Sigmoid colon (tissue), 6 donors: ENCODE measurements at regions not wholly inside any gene's neighbourhood (a gene's known extent, or its start where the extent isn't known, plus 50 kb on each side); places are given as distances from the start of the nearest gene placed in this dataset.
"Not testable (repeated sequence)": the region's sequence is repeated elsewhere in the genome, so short reads cannot be mapped to it uniquely, and the experiment has no call there.

Source experiments
- DNase-seq: peaks from one replicate; pipeline ENCODE4 v3.0.0-alpha.2; 2019
- H3K27ac ChIP-seq, 4 donors: fragments of 200-600 bp; sonication (generic); one replicate each; pipeline ENCODE4 v1.5.1; 2016 to 2019; ENCODE audit warnings: mild to moderate bottlenecking in 1 of 4
- H3K27me3 ChIP-seq, 3 donors: fragments of 200-600 bp; sonication (generic); one replicate each; pipeline ENCODE4 v1.5.1; 2019; ENCODE audit warnings: mild to moderate bottlenecking in 1 of 3
- H3K36me3 ChIP-seq, 4 donors: fragments of 200-600 bp; sonication (generic); one replicate each; pipeline ENCODE4 v1.5.1; 2016 to 2019
- H3K4me1 ChIP-seq, 4 donors: fragments of 200-600 bp; sonication (generic); one replicate each; pipeline ENCODE4 v1.5.1; 2017 to 2019
- H3K4me3 ChIP-seq, 4 donors: fragments of 200-600 bp; sonication (generic); one replicate each; pipeline ENCODE4 v1.5.1; 2017 to 2019; ENCODE audit warnings: mild to moderate bottlenecking in 2 of 4, moderate library complexity in 1 of 4
- H3K9me3 ChIP-seq, 4 donors: fragments of 200-600 bp in 3 of 4; sonication (generic) in 3 of 4; one replicate each; pipeline versions ENCODE4 v1.5.1 to v1.6.1; 2013 to 2019
- CTCF ChIP-seq, 4 experiments: fragments of 450-650 bp in 3 of 4; fragments of 200-600 bp in 1 of 4; IDR thresholded peaks; one replicate each; pipeline ENCODE4 v1.5.1; 2016 to 2019; ENCODE audit warnings: antibody characterized with exemption in 4 of 4, mild to moderate bottlenecking in 3 of 4, moderate library complexity in 2 of 4
- EP300 ChIP-seq, 4 donors: sonication (generic); formaldehyde crosslinking; IDR thresholded peaks; one replicate each; pipeline ENCODE4 v1.6.1; 2017; ENCODE audit warnings: antibody characterized with exemption in 4 of 4
- POLR2A ChIP-seq, 2 donors: fragments of 450-650 bp; IDR thresholded peaks; one replicate each; pipeline ENCODE4 v1.6.1; 2016; ENCODE audit warnings: antibody characterized with exemption in 2 of 2, mild to moderate bottlenecking in 2 of 2, moderate library complexity in 2 of 2
- POLR2AphosphoS5 ChIP-seq, 4 donors: sonication (generic); formaldehyde crosslinking; IDR thresholded peaks; one replicate each; pipeline ENCODE4 v1.6.1; 2017; ENCODE audit warnings: antibody characterized with exemption in 4 of 4
- WGBS, 2 donors: extraction: QIAGEN DNeasy Blood & Tissue Kit; methylation state at CpG; one replicate each; pipeline ENCODE4 v1.1.7; 2013; 5-methylcytosine and 5-hydroxymethylcytosine counted together
- intact Hi-C: fragments of 100-400 bp; cut with DNase I; formaldehyde crosslinking; loops from one replicate; pipeline ENCODE4 v1.15.1; 2023
- donor health status: healthy with polysubstance abuse.
- donor health status: healthy.

- no peak overlapping the region for H3K27ac ChIP-seq
Observed at GRCh38 chr22:19598054-19598855, 74.0 kb upstream of the CLDN5 start.

GRCh38 chr22:19599004-19599403 lies 74.8 kb upstream of the CLDN5 start:
- H3K27ac ChIP-seq: no peak overlapping the region
- TF ChIP-seq CTCF (IDR thresholded peaks at IDR 0.05): no peak
- TF ChIP-seq POLR2AphosphoS5 (IDR thresholded peaks at IDR 0.05): no peak
- TF ChIP-seq EP300 (IDR thresholded peaks at IDR 0.05): no peak
- TF ChIP-seq POLR2A (IDR thresholded peaks at IDR 0.05): no peak
- H3K4me3 ChIP-seq: no peak overlapping the region
- no peaks in the 10 kb centered on the region for H3K4me1 ChIP-seq
- intact Hi-C loops: no loop called here
- 90 to 94% methylated on average over 5 of the region's 5 CpGs for WGBS, 2 donors
- DNase-seq: no peak
- H3K9me3 ChIP-seq: no peaks in the 10 kb centered on the region
- no peaks in the 10 kb centered on the region for H3K36me3 ChIP-seq
- H3K27me3 ChIP-seq: peaks cover 0 to 7% (median 0%) of the 10 kb centered on the region in 3 donors

More at GRCh38 chr22:19598054-19598855, 74.0 kb upstream of the CLDN5 start:
- no peaks in the 10 kb centered on the region for H3K4me1 ChIP-seq
- WGBS, 2 donors: 45 to 56% methylated on average over 10 of the region's 10 CpGs
- peaks cover 0 to 7% (median 0%) of the 10 kb centered on the region in 3 donors for H3K27me3 ChIP-seq
- no peak for DNase-seq
- no peak overlapping the region for H3K4me3 ChIP-seq
- no peaks in the 10 kb centered on the region for H3K9me3 ChIP-seq
- intact Hi-C loops: no loop called here
- TF ChIP-seq POLR2AphosphoS5 (IDR thresholded peaks at IDR 0.05) (no peak), POLR2A (IDR thresholded peaks at IDR 0.05) (no peak), EP300 (IDR thresholded peaks at IDR 0.05) (no peak), CTCF (IDR thresholded peaks at IDR 0.05) (no peak)
- no peaks in the 10 kb centered on the region for H3K36me3 ChIP-seq

- Histone ChIP-seq H3K4me3 (no peak overlapping the region), H3K36me3 (no peaks in the 10 kb centered on the region), H3K27me3 (peaks cover 0 to 7% (median 0%) of the 10 kb centered on the region in 3 donors), H3K27ac (no peak overlapping the region), H3K9me3 (no peaks in the 10 kb centered on the region), H3K4me1 (no peaks in the 10 kb centered on the region)
- TF ChIP-seq EP300 (IDR thresholded peaks at IDR 0.05) (no peak), POLR2AphosphoS5 (IDR thresholded peaks at IDR 0.05) (no peak), CTCF (IDR thresholded peaks at IDR 0.05) (no peak), POLR2A (IDR thresholded peaks at IDR 0.05) (no peak)
- intact Hi-C loops: no loop called here
- 80 to 82% methylated on average over 12 of the region's 12 CpGs for WGBS, 2 donors
- DNase-seq: peak; percentile 20
Observed at GRCh38 chr22:19599626-19600243, 75.5 kb upstream of the CLDN5 start.

- H3K9me3 ChIP-seq, H3K4me1 ChIP-seq, intact Hi-C loops, H3K4me3 ChIP-seq, H3K36me3 ChIP-seq, DNase-seq, H3K27ac ChIP-seq: not testable (repeated sequence)
- WGBS, 2 donors: 83 to 92% methylated on average over 4 of the region's 4 CpGs
- H3K27me3 ChIP-seq: peaks cover 5 to 33% (median 19%) of the 10 kb centered on the region in 3 donors
Observed at GRCh38 chr22:19603346-19603745, 79.1 kb upstream of the CLDN5 start.

- H3K27me3 ChIP-seq: peaks cover 5 to 37% (median 19%) of the 10 kb centered on the region in 3 donors
- no peak overlapping the region for H3K4me3 ChIP-seq
- WGBS, 2 donors: 60 to 85% methylated on average over 3 of the region's 3 CpGs
- intact Hi-C loops: no loop called here
- H3K9me3 ChIP-seq: no peaks in the 10 kb centered on the region
- H3K4me1 ChIP-seq: no peaks in the 10 kb centered on the region
- H3K36me3 ChIP-seq: no peaks in the 10 kb centered on the region
- TF ChIP-seq POLR2A (IDR thresholded peaks at IDR 0.05) (no peak), POLR2AphosphoS5 (IDR thresholded peaks at IDR 0.05) (no peak), EP300 (IDR thresholded peaks at IDR 0.05) (no peak), CTCF (IDR thresholded peaks at IDR 0.05) (no peak)
- H3K27ac ChIP-seq: no peak overlapping the region
- DNase-seq: no peak
Observed at GRCh38 chr22:19603767-19604166, 79.6 kb upstream of the CLDN5 start.
